GM19035 (cell line): ENCODE measurements at regions not wholly inside any gene's neighbourhood (a gene's known extent, or its start where the extent isn't known, plus 50 kb on each side); places are given as distances from the start of the nearest gene placed in this dataset.

Experiments used
- ATAC-seq: cut with Tn5 transposase; IDR thresholded peaks from one replicate; pipeline ENCODE4 v1.9.1; 2021; ENCODE audit not compliant: unreplicated experiment

- ATAC-seq = no peak
Measured at GRCh38 chr15:77557564-77557963, 75.1 kb downstream of the LINGO1 start.

- no peak for ATAC-seq
Measured at GRCh38 chr15:77557144-77557543, 75.6 kb downstream of the LINGO1 start.

GRCh38 chr15:77556622-77557021 is 76.1 kb downstream of the LINGO1 start:
- ATAC-seq = no peak

GRCh38 chr15:77555232-77555631 is 77.5 kb downstream of the LINGO1 start:
- no peak for ATAC-seq

DNA sequence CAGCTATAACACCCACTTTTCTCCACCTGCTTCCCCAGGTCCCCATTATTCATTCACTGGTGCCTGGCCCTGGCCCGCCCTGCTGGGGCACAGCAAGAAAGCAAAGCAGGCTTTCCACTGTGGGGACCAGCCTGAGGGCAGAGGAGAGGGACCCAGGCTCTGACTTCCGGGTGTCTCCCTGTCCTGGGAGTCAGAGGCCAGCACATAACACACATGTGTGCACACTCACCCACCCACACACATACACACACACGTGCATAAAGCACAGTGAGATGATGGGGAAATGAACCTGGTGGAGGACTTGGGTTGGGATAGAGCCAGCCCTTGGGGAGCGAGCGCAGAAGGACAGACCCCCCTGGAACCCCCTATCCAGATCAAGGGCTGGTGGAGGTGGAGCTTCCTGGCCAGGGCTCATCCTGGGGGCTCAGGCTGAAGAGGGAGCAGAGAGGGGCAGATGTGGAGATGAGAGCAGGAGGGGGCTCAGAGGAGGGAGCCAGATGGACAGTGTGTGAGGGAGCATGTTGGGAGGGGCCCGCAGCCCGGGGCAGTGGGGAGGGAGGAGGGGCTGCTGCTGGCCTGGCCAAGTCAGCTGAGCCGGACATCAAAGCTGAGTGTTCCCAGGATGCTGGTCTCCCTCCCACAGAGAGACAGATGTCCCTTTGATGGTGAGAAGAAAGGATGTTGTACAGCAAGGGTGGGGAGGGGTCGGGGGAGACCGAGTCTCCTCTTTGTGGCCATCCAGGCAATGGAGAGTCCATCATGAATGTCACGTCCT is 78.2 kb downstream of the LINGO1 start:
- ATAC-seq = no peak

DNA sequence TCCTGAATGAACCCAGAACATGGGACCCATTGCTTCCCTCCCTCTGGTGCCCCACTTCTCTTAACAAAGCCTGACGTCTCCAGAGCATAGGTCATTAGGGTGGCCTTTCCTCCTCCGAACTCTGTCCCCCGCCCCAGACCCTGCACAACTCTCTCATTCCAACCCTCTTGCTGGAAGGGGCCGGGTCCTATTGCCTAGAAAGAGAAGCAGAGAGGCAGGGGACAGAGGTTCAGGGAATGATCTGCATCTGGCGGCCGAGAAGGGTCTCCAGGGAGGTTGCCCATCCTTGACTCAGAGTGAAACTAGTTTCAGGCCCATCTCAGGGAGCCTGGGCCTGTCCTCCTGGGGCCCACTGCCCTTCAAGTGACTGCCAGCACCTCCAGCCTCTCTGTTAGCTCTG is 79.0 kb downstream of the LINGO1 start:
- no peak for ATAC-seq

- no peak for ATAC-seq
Measured at GRCh38 chr15:77553257-77553656, 79.5 kb downstream of the LINGO1 start.

DNA sequence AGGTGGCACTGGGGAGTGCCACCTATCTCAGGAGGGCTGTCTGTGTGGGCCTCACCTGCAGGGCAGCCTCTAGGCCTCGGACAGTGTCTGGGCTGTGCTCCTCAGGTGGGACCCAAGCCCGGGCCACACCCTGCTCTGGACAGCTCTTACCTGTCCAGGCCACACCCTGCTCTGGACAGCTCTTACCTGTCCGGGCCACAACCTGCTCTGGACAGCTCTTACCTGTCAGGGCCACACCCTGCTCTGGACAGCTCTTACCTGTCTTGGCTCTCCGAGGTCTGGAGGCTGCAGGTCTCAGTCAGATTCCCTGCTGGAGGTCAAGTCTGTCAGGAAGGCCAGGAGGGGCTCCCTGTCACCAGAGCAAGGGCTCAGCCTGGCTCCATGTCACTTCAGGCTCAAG is 80.6 kb downstream of the LINGO1 start:
- ATAC-seq = no peak

DNA sequence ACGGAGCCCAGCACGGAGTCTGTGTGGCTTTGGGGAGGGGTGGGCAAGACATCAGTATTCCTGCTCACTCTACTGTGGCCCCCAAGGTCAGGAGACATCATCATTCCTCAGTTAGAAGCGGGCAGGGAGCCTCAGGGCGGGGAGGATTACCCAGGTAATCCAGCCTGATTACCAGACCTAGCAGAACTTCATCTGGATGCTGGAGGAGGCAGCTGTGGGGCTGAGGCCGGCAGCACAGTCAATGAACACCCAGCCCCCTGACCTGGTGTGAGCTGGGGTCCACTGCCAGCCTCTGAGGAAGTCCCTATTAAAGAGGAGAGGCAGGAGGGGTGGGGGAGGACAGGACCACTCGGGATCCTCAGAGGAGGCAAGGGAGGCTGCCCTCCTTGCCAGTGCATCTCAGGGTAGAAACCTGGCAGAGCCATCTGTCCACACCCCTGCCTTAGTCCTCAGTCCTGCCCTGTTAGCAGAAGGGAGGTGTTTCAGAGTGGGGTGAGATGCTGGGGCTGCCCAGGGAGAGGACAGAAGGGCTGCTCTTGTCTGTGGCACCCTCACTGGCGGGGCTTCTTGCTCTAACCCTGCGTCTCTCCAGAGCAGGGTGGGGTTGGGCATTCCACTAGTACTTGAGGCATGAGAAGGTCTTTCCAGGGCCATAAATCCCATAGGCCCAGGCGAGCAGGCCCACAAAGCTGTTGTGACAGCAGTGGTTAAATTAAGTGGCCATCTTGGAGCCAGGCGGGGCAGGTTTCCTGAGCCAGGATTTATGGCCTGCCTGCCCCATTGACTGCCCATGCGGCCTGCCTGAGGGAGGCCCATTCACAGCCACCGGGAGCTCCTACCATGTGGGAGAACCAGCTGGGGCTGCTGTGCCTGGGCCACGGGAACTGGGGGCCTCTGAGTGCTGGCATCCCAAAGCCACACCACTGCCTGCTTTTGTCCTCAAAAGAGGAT is 82.1 kb downstream of the LINGO1 start:
- no peak for ATAC-seq

DNA sequence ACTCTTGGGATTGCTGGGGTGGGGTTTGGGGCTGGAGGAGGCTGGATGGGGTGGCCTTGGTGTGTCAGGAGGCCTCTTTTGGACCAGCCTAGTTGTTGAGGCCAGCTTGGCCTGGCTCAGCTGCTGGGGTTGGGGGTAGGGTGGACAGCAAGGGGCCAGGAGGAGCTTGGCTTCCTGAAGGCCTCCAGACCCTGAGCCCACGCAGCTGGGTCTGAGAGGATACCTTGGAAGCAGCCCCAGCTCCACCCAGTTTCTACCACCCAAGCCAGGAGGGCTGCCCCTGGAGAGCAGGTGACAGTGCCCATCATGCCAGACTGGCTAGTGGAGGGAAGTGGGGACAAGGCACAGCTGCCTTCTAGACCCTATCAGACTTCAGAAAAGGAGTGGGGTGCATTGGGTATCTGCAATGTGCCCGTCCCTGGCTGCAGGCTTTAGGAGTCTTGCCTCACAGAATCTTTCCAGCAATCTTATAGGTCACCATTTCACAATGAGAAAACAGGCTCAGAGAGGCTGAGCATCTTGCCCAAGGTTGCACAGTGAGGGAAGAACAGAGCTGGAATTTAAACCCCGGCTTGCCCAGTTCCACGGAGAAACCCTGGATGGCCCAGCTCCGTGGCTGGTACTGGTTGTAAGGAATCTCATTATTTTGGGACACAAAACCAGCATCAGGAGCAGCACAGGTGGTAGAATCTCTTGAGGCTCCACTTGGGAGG is 83.0 kb downstream of the LINGO1 start:
- ATAC-seq = no peak

GRCh38 chr15:77548589-77549557 is 83.8 kb downstream of the LINGO1 start:
- ATAC-seq = no peak

- no peak for ATAC-seq
Measured at GRCh38 chr15:77547801-77548588, 84.7 kb downstream of the LINGO1 start.

DNA sequence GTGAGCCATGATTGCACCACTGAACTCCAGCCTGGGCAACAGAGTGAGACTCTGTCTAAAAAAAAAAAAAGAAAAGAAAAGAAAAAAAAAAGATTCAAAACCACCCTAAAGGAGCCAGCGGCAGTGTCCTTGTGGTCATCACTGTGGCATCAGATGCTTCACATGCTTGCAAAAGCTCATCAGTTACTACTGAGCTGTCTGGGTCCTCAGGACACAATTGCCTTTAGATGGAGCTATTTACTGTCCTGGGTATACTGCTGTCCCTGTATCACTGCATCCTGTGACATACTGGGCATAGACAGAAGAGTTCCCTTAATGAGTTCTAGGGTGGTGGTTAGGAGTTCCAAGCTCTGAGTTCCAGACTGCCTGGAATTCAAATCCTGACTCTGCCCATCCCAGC is 85.8 kb downstream of the LINGO1 start:
- ATAC-seq = no peak

DNA sequence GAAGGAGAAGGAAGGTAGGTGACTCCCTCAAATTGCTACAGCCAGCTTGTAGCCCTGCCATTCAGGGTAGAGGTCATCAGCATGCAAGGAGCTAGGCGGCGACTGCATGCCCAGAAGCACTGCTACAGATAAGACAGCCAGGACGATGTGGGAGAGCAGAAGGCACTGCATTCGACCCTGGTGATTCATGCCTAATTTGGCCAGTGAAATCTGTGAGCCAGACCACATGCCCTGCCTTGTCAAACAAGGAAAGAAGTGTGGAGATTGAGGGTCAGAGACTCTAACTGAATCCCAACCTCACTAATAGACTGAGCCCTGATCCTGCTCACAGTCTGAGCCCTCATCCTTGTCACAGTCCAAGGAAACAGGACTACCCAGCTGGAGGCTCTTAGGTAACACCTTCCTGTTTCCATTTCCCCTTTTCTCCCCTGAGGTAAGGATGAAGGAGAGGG is 86.6 kb downstream of the LINGO1 start:
- no peak for ATAC-seq

DNA sequence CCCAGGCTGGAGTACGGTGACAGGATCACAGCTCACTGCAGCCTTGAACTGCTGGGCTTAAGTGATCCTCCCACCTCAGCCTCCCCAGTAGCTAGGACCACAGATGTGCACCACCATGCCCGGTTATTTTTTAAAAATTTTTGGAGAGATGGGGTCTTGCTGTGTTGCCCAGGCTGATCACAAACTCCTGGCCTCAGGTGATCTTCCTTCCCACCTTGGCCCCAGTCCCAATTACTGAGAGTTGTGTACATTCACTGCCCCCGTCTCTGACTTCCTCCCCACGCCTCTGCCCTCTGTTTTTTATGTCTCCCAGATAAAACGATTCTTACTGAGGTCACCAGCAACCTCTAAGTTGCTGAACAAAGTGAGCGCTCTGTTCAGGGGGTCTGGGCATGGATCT is 87.7 kb downstream of the LINGO1 start:
- no peak for ATAC-seq

DNA sequence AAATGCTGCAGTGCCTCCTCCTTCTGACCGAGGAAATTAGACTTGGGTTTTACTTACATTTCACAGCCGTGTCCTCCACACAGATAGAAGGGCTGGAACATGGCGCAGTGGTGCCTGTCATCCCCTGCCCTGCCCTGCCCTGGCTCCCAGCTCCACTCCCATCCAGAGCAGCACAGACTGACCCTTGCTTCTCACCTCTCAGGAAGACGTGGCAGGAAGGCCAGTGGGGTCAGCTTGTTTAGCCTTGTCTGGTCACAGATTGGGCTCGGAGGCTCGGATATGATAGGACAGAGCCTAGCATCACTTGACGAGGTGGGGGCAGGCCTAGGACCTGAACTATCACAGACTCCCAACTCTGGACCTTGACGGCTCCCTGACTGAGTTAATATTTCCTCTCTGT is 88.5 kb downstream of the LINGO1 start:
- no peak for ATAC-seq

DNA sequence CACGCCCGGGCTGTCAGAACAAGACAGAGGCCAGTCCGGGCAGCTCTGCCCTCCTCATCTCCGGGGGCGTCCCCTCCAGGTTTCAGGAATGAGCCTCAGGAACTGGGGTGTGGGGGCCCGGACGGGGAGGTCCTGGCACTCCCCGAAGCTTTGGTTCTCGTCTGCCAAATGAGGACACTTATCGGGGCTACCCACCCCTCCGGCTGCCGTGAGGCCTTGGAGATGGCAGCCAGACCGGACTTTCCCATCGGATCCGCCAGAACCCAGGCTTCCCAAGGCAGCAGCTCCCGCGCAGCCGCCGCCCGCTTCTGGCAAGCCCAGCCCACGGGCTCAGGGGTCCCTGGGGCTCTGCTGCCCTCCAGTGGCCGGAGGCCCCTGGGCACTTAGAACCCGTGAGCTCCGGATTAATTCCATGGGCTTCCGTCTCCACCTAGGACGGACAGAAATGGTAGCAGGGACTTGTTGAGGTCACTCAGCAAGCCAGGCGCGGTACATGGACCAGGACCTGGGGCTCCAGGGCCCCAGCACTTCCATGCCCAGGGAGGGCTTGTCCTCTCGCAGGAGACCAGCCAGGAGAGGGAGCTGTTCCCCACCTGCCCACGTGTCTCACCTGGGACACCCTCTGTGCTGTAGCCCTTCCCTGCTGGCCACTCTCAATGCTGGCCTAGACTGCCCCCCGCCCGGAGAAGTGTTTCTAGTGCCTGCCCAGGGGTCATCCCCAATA is 89.4 kb downstream of the LINGO1 start:
- ATAC-seq = peak; percentile 75

DNA sequence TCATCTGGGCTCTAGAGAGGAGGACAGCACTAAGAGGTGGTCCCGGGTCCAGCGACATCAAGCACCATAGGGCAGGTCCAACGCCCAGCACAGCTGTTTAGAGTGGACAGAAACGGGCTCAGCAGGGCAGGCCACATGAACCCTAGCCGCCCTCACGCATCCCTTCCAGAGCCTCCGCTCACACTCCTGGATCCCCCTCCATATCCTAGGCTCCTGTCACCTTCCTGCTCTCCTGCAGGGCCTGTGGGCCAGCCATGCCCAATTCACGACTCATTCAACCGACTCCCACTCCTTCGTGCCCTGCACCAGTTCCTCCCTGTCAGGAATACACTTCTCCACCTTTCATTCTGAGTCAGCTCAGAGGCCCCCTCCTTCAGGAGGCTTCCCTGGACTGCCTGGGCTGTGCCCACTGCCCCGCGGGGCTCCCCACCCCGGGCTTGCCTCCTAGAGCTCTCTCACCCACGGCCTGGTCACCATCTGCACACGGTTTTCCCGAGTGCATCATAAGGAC is 90.2 kb downstream of the LINGO1 start:
- ATAC-seq = no peak
